ENCODE measurements at regions not wholly inside any gene's neighbourhood (a gene's known extent, or its start where the extent isn't known, plus 50 kb on each side); places are given as distances from the start of the nearest gene placed in this dataset.

GRCh38 chr2:223230352-223230751 lies 178.4 kb downstream of the KCNE4 start:
- no peaks in the 10 kb centered on the region for H3K36me3 Mint-ChIP-seq (ENCODE audit: insufficient read depth, unreplicated experiment)
- no peaks in the 10 kb centered on the region for H3K4me1 Mint-ChIP-seq (ENCODE audit: low read depth, unreplicated experiment)
- no peak for DNase-seq
- H3K4me3 Mint-ChIP-seq (ENCODE audit: low read depth, unreplicated experiment), result no peak overlapping the region
- no peak for TF ChIP-seq CTCF (IDR thresholded peaks at IDR 0.05; ENCODE audit: unreplicated experiment)
- no peaks in the 10 kb centered on the region for H3K27me3 Mint-ChIP-seq (ENCODE audit: unreplicated experiment)
- CTCF ChIA-PET, result no interaction called here
- BruUV-seq (replicated peaks), result no TSS peak
- intact Hi-C loops (cut with micrococcal nuclease; ENCODE audit: unreplicated experiment), result loop anchor here (10.0 kb wide), 1 partner anchor 256 kb away; no protein-coding TSS in a partner anchor
- H3K27ac Mint-ChIP-seq (ENCODE audit: unreplicated experiment), result no peak overlapping the region
- H3K9me3 Mint-ChIP-seq (ENCODE audit: low read depth, unreplicated experiment), result no peaks in the 10 kb centered on the region

- Mint-ChIP-seq H3K4me1 (ENCODE audit: low read depth, unreplicated experiment) (no peaks in the 10 kb centered on the region), H3K27ac (ENCODE audit: unreplicated experiment) (no peak overlapping the region), H3K4me3 (ENCODE audit: low read depth, unreplicated experiment) (no peak overlapping the region), H3K27me3 (ENCODE audit: unreplicated experiment) (peaks cover 17% of the 10 kb centered on the region), H3K36me3 (ENCODE audit: insufficient read depth, unreplicated experiment) (no peaks in the 10 kb centered on the region), H3K9me3 (ENCODE audit: low read depth, unreplicated experiment) (no peaks in the 10 kb centered on the region)
- intact Hi-C loops (cut with micrococcal nuclease; ENCODE audit: unreplicated experiment), result loop anchor here (10.0 kb wide), 1 partner anchor 257 kb away; no protein-coding TSS in a partner anchor
- BruUV-seq (replicated peaks), result no TSS peak
- TF ChIP-seq CTCF (IDR thresholded peaks at IDR 0.05; ENCODE audit: unreplicated experiment), result no peak
- DNase-seq, result no peak
- CTCF ChIA-PET, result interaction anchor here (0.6 kb wide), 1 partner anchor 628 kb away, joined by 3 read pairs; no protein-coding TSS in a partner anchor
These were observed 180.3 kb downstream of the KCNE4 start for GRCh38 chr2:223232285-223232684.

DNA sequence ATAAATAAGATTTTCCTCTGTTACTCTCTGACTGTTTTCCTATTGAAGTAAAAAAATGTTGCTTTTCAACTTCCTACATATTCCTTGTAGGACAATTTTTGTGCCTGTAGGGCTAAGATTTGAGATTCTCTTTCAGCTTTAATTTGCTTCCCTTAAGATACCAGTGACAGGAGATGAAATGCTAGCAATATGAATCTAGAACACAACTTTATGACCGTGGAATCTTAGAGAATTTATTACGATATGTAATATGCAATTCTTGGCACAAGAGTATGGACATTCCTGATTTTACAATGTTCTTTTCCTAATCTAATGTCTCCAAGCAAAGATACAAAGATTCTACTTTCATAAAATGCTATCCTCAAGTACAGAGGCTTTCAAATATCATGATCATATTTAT lies 180.9 kb downstream of the KCNE4 start:
- no TSS peak for BruUV-seq (replicated peaks)
- H3K4me3 Mint-ChIP-seq (ENCODE audit: low read depth, unreplicated experiment), result no peak overlapping the region
- no peaks in the 10 kb centered on the region for H3K4me1 Mint-ChIP-seq (ENCODE audit: low read depth, unreplicated experiment)
- H3K9me3 Mint-ChIP-seq (ENCODE audit: low read depth, unreplicated experiment), result no peaks in the 10 kb centered on the region
- H3K27ac Mint-ChIP-seq (ENCODE audit: unreplicated experiment), result no peak overlapping the region
- DNase-seq, result no peak
- no peak for TF ChIP-seq CTCF (IDR thresholded peaks at IDR 0.05; ENCODE audit: unreplicated experiment)
- H3K27me3 Mint-ChIP-seq (ENCODE audit: unreplicated experiment), result peaks cover 17% of the 10 kb centered on the region
- intact Hi-C loops (cut with micrococcal nuclease; ENCODE audit: unreplicated experiment), result loop anchor here (10.0 kb wide), 1 partner anchor 258 kb away; no protein-coding TSS in a partner anchor
- H3K36me3 Mint-ChIP-seq (ENCODE audit: insufficient read depth, unreplicated experiment), result no peaks in the 10 kb centered on the region
- CTCF ChIA-PET, result no interaction called here

GRCh38 chr2:223235986-223236385 lies 184.0 kb downstream of the KCNE4 start:
- intact Hi-C loops (cut with micrococcal nuclease; ENCODE audit: unreplicated experiment), result loop anchor here (10.0 kb wide), 1 partner anchor 261 kb away; no protein-coding TSS in a partner anchor
- no peak overlapping the region for H3K4me3 Mint-ChIP-seq (ENCODE audit: low read depth, unreplicated experiment)
- no peak for DNase-seq
- H3K36me3 Mint-ChIP-seq (ENCODE audit: insufficient read depth, unreplicated experiment), result no peaks in the 10 kb centered on the region
- H3K4me1 Mint-ChIP-seq (ENCODE audit: low read depth, unreplicated experiment), result no peaks in the 10 kb centered on the region
- H3K9me3 Mint-ChIP-seq (ENCODE audit: low read depth, unreplicated experiment), result no peaks in the 10 kb centered on the region
- H3K27me3 Mint-ChIP-seq (ENCODE audit: unreplicated experiment), result peaks cover 17% of the 10 kb centered on the region
- CTCF ChIA-PET, result interaction anchor here (0.7 kb wide), 1 partner anchor 264 kb away, joined by 6 read pairs; no protein-coding TSS in a partner anchor
- no peak overlapping the region for H3K27ac Mint-ChIP-seq (ENCODE audit: unreplicated experiment)
- no peak for TF ChIP-seq CTCF (IDR thresholded peaks at IDR 0.05; ENCODE audit: unreplicated experiment)
- no TSS peak for BruUV-seq (replicated peaks)
